ENCODE measurements at regions not wholly inside any gene's neighbourhood (a gene's known extent, or its start where the extent isn't known, plus 50 kb on each side); places are given as distances from the start of the nearest gene placed in this dataset.

GRCh38 chr13:53800011-53800410, 771.4 kb downstream of the OLFM4 start:
- Histone ChIP-seq H3K27me3 (replicated peaks; ENCODE audit: insufficient read depth) (no peaks in the 10 kb centered on the region), H3K9me3 (no peaks in the 10 kb centered on the region), H3K36me3 (no peaks in the 10 kb centered on the region), H3K4me1 (replicated peaks) (no peaks in the 10 kb centered on the region), H3K4me3 (no peak overlapping the region), H3K27ac (no peak overlapping the region)
- no peak for DNase-seq (ENCODE audit: low spot score)
- TF ChIP-seq POLR2AphosphoS5 (IDR thresholded peaks at IDR 0.05), result no peak
- no peak for TF ChIP-seq POLR2A (IDR thresholded peaks at IDR 0.05)
- TF ChIP-seq CTCF (IDR thresholded peaks at IDR 0.05), result no peak
- WGBS, result 83% methylated on average over 5 of the region's 5 CpGs
- intact Hi-C loops (cut with DNase I), result no loop called here

DNA sequence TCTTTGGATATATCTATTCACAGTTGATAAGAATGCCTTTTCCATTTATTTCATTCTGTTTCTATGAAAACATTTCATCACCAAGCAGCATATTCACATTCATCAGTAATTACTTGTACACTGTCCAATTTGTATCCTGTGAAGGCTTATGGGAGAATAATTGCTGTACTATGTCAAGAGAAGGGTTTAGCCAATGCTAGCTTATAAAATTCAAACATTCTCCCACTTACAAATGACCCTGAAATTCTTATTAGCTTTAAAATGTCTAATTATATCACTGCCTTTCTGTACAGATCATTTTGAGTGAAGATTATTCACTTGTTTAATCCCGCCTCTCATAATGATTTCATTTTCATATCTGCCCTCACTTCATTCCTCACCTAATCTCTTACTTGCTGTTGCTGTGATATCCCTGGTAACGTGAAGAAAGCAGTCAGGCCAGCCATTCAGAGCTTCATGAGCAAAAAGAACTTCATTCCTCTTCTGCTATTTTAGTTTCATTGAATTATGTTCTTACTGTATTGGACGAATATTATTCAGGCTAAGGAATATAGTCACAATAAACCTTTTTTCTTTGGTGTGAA, 778.7 kb downstream of the OLFM4 start:
- WGBS, result 71% methylated on average over 3 of the region's 3 CpGs
- Histone ChIP-seq H3K9me3 (no peaks in the 10 kb centered on the region), H3K4me1 (replicated peaks) (no peaks in the 10 kb centered on the region), H3K36me3 (no peaks in the 10 kb centered on the region), H3K4me3 (no peak overlapping the region), H3K27me3 (replicated peaks; ENCODE audit: insufficient read depth) (no peaks in the 10 kb centered on the region), H3K27ac (no peak overlapping the region)
- DNase-seq (ENCODE audit: low spot score), result no peak
- intact Hi-C loops (cut with DNase I), result no loop called here
- TF ChIP-seq POLR2A (IDR thresholded peaks at IDR 0.05) (no peak), CTCF (IDR thresholded peaks at IDR 0.05) (no peak), POLR2AphosphoS5 (IDR thresholded peaks at IDR 0.05) (no peak)

GRCh38 chr13:53821632-53822031, 793.0 kb downstream of the OLFM4 start:
- no peaks in the 10 kb centered on the region for H3K9me3 ChIP-seq
- no peaks in the 10 kb centered on the region for H3K27me3 ChIP-seq (replicated peaks; ENCODE audit: insufficient read depth)
- no peaks in the 10 kb centered on the region for H3K36me3 ChIP-seq
- intact Hi-C loops (cut with DNase I), result no loop called here
- WGBS, result 30% methylated on average over 10 of the region's 10 CpGs
- no peak overlapping the region for H3K27ac ChIP-seq
- DNase-seq (ENCODE audit: low spot score), result peak; percentile 5
- TF ChIP-seq POLR2AphosphoS5 (IDR thresholded peaks at IDR 0.05), result no peak
- peak overlapping the region in 1 of 2 donors; percentile 5 for H3K4me3 ChIP-seq
- no peaks in the 10 kb centered on the region for H3K4me1 ChIP-seq (replicated peaks)

- H3K9me3 ChIP-seq, result no peaks in the 10 kb centered on the region
- no peaks in the 10 kb centered on the region for H3K27me3 ChIP-seq (replicated peaks; ENCODE audit: insufficient read depth)
- H3K36me3 ChIP-seq, result no peaks in the 10 kb centered on the region
- no peak overlapping the region for H3K27ac ChIP-seq
- no peak for DNase-seq (ENCODE audit: low spot score)
- H3K4me1 ChIP-seq (replicated peaks), result no peaks in the 10 kb centered on the region
- H3K4me3 ChIP-seq, result no peak overlapping the region
- TF ChIP-seq CTCF (IDR thresholded peaks at IDR 0.05), result no peak
- TF ChIP-seq POLR2AphosphoS5 (IDR thresholded peaks at IDR 0.05), result no peak
- TF ChIP-seq POLR2A (IDR thresholded peaks at IDR 0.05), result no peak
- WGBS, result 54% methylated on average over 5 of the region's 5 CpGs
- intact Hi-C loops (cut with DNase I), result no loop called here
Observed at GRCh38 chr13:53822136-53822535, 793.5 kb downstream of the OLFM4 start.

GRCh38 chr13:53839461-53839860, 810.8 kb downstream of the OLFM4 start:
- no peaks in the 10 kb centered on the region for H3K4me1 ChIP-seq (replicated peaks)
- intact Hi-C loops (cut with DNase I), result no loop called here
- H3K9me3 ChIP-seq, result no peaks in the 10 kb centered on the region
- H3K4me3 ChIP-seq, result no peak overlapping the region
- DNase-seq (ENCODE audit: low spot score), result no peak
- H3K27ac ChIP-seq, result no peak overlapping the region
- no peaks in the 10 kb centered on the region for H3K36me3 ChIP-seq
- no peak for TF ChIP-seq CTCF (IDR thresholded peaks at IDR 0.05)
- H3K27me3 ChIP-seq (replicated peaks; ENCODE audit: insufficient read depth), result peaks cover 3% of the 10 kb centered on the region
